ENCODE measurements at regions not wholly inside any gene's neighbourhood (a gene's known extent, or its start where the extent isn't known, plus 50 kb on each side); places are given as distances from the start of the nearest gene placed in this dataset.

GRCh38 chr4:81904121-81904520 lies 432.4 kb upstream of the RASGEF1B start:
- Histone ChIP-seq H3K27me3 (no peaks in the 10 kb centered on the region), H4K20me1 (no peaks in the 10 kb centered on the region), H3K4me1 (no peaks in the 10 kb centered on the region), H3K36me3 (no peaks in the 10 kb centered on the region), H3K9ac (no peak overlapping the region), H3K4me3 (no peak overlapping the region), H3K27ac (no peak overlapping the region), H3K9me3 (no peaks in the 10 kb centered on the region), H3K4me2 (no peak overlapping the region)
- TF ChIP-seq Cebpa-rat (IDR thresholded peaks at IDR 0.05) = no peak

GRCh38 chr4:81903212-81903611 lies 431.5 kb upstream of the RASGEF1B start:
- no peaks in the 10 kb centered on the region for H3K27me3 ChIP-seq
- no peak overlapping the region for H3K4me2 ChIP-seq
- H3K4me3 ChIP-seq = no peak overlapping the region
- no peak overlapping the region for H3K27ac ChIP-seq
- H4K20me1 ChIP-seq = no peaks in the 10 kb centered on the region
- H3K4me1 ChIP-seq = no peaks in the 10 kb centered on the region
- no peaks in the 10 kb centered on the region for H3K36me3 ChIP-seq
- TF ChIP-seq Cebpa-rat (IDR thresholded peaks at IDR 0.05) = no peak
- no peak overlapping the region for H3K9ac ChIP-seq
- no peaks in the 10 kb centered on the region for H3K9me3 ChIP-seq

- Histone ChIP-seq H3K27me3 (no peaks in the 10 kb centered on the region), H3K36me3 (no peaks in the 10 kb centered on the region), H3K4me2 (no peak overlapping the region), H3K4me1 (no peaks in the 10 kb centered on the region), H3K9ac (no peak overlapping the region), H3K4me3 (no peak overlapping the region), H4K20me1 (no peaks in the 10 kb centered on the region), H3K27ac (no peak overlapping the region), H3K9me3 (no peaks in the 10 kb centered on the region)
- TF ChIP-seq Cebpa-rat (IDR thresholded peaks at IDR 0.05) = no peak
These were observed 427.3 kb upstream of the RASGEF1B start for GRCh38 chr4:81898862-81899504.

- Histone ChIP-seq H3K27me3 (no peaks in the 10 kb centered on the region), H4K20me1 (no peaks in the 10 kb centered on the region), H3K4me3 (no peak overlapping the region), H3K9me3 (no peaks in the 10 kb centered on the region), H3K4me2 (no peak overlapping the region), H3K9ac (no peak overlapping the region), H3K27ac (no peak overlapping the region), H3K36me3 (no peaks in the 10 kb centered on the region), H3K4me1 (no peaks in the 10 kb centered on the region)
- TF ChIP-seq Cebpa-rat (IDR thresholded peaks at IDR 0.05) = no peak
These were observed 425.2 kb upstream of the RASGEF1B start for GRCh38 chr4:81896936-81897335.

- Histone ChIP-seq H3K27me3 (no peaks in the 10 kb centered on the region), H4K20me1 (no peaks in the 10 kb centered on the region), H3K4me3 (no peak overlapping the region), H3K4me2 (no peak overlapping the region), H3K9me3 (peaks cover 2% of the 10 kb centered on the region; the same call in 1 of the 2 replicates), H3K27ac (no peak overlapping the region), H3K36me3 (no peaks in the 10 kb centered on the region), H3K9ac (no peak overlapping the region), H3K4me1 (no peaks in the 10 kb centered on the region)
- TF ChIP-seq Cebpa-rat (IDR thresholded peaks at IDR 0.05) = no peak
These were observed 419.6 kb upstream of the RASGEF1B start for GRCh38 chr4:81891005-81891996.

GRCh38 chr4:81884986-81885385 lies 413.3 kb upstream of the RASGEF1B start:
- Histone ChIP-seq H4K20me1 (no peaks in the 10 kb centered on the region), H3K4me2 (no peak overlapping the region), H3K9ac (no peak overlapping the region), H3K4me3 (no peak overlapping the region), H3K36me3 (no peaks in the 10 kb centered on the region), H3K27me3 (no peaks in the 10 kb centered on the region), H3K27ac (no peak overlapping the region), H3K4me1 (no peaks in the 10 kb centered on the region), H3K9me3 (peaks cover 5% of the 10 kb centered on the region; the same call in 1 of the 2 replicates)
- no peak for TF ChIP-seq Cebpa-rat (IDR thresholded peaks at IDR 0.05)

- peaks cover 5% of the 10 kb centered on the region; the same call in 1 of the 2 replicates for H3K9me3 ChIP-seq
- no peaks in the 10 kb centered on the region for H3K27me3 ChIP-seq
- H3K27ac ChIP-seq = no peak overlapping the region
- no peak for TF ChIP-seq Cebpa-rat (IDR thresholded peaks at IDR 0.05)
- H3K36me3 ChIP-seq = no peaks in the 10 kb centered on the region
- no peak overlapping the region for H3K4me2 ChIP-seq
- H3K4me3 ChIP-seq = no peak overlapping the region
- no peaks in the 10 kb centered on the region for H4K20me1 ChIP-seq
- H3K4me1 ChIP-seq = no peaks in the 10 kb centered on the region
- no peak overlapping the region for H3K9ac ChIP-seq
These were observed 412.1 kb upstream of the RASGEF1B start for GRCh38 chr4:81883530-81884450.

GRCh38 chr4:81883004-81883403 lies 411.3 kb upstream of the RASGEF1B start:
- no peak for TF ChIP-seq Cebpa-rat (IDR thresholded peaks at IDR 0.05)
- Histone ChIP-seq H3K36me3 (no peaks in the 10 kb centered on the region), H3K9me3 (peaks cover 5% of the 10 kb centered on the region; the same call in 1 of the 2 replicates), H3K27ac (no peak overlapping the region), H3K9ac (no peak overlapping the region), H3K27me3 (no peaks in the 10 kb centered on the region), H3K4me2 (no peak overlapping the region), H3K4me1 (no peaks in the 10 kb centered on the region), H3K4me3 (no peak overlapping the region), H4K20me1 (no peaks in the 10 kb centered on the region)

- no peaks in the 10 kb centered on the region for H3K27me3 ChIP-seq
- no peak overlapping the region for H3K9ac ChIP-seq
- H3K4me2 ChIP-seq = no peak overlapping the region
- TF ChIP-seq Cebpa-rat (IDR thresholded peaks at IDR 0.05) = no peak
- no peaks in the 10 kb centered on the region for H3K4me1 ChIP-seq
- H3K36me3 ChIP-seq = no peaks in the 10 kb centered on the region
- no peaks in the 10 kb centered on the region for H4K20me1 ChIP-seq
- no peak overlapping the region for H3K4me3 ChIP-seq
- H3K27ac ChIP-seq = no peak overlapping the region
- H3K9me3 ChIP-seq = peaks cover 5% of the 10 kb centered on the region; the same call in 1 of the 2 replicates
These were observed 410.3 kb upstream of the RASGEF1B start for GRCh38 chr4:81881855-81882621.

All from BLaER1 (cell line).